H9 (cell line): ENCODE measurements at regions not wholly inside any gene's neighbourhood (a gene's known extent, or its start where the extent isn't known, plus 50 kb on each side); places are given as distances from the start of the nearest gene placed in this dataset.

Experiments used
- DNase-seq: peaks from one replicate; pipeline ENCODE4 v3.0.0-alpha.2; 2017
- H2AFZ ChIP-seq: one replicate; pipeline ENCODE4 v1.6.1; 2013; ENCODE audit warnings: mild to moderate bottlenecking, low read length, control low read depth, moderate library complexity
- H2AK5ac ChIP-seq: 2 replicates; pipeline ENCODE4 v1.6.1; 2013; ENCODE audit warnings: low read length, control low read depth, mixed read lengths; ENCODE audit not compliant: insufficient read length
- H2BK120ac ChIP-seq: one replicate; pipeline ENCODE4 v1.6.1; 2013; ENCODE audit warnings: low read depth, mild to moderate bottlenecking, low read length, control low read depth, inconsistent platforms; ENCODE audit not compliant: poor library complexity, severe bottlenecking
- H2BK12ac ChIP-seq: 2 replicates; pipeline ENCODE4 v1.6.1; 2013; ENCODE audit warnings: low read length, control low read depth, mixed read lengths, low read depth; ENCODE audit not compliant: insufficient read length
- H2BK15ac ChIP-seq: 2 replicates; pipeline ENCODE4 v1.6.1; 2013; ENCODE audit warnings: low read depth, low read length, control low read depth
- H2BK20ac ChIP-seq: one replicate; pipeline ENCODE4 v1.6.1; 2013; ENCODE audit warnings: low read depth, mild to moderate bottlenecking, low read length, control low read depth, inconsistent platforms; ENCODE audit not compliant: poor library complexity, severe bottlenecking
- H2BK5ac ChIP-seq: 2 replicates; pipeline ENCODE4 v1.6.1; 2013; ENCODE audit warnings: low read length, control low read depth, mixed read lengths; ENCODE audit not compliant: insufficient read length
- H3K14ac ChIP-seq: 2 replicates; pipeline ENCODE4 v1.6.1; 2013; ENCODE audit warnings: low read length, control low read depth; ENCODE audit not compliant: insufficient read depth
- H3K18ac ChIP-seq: 2 replicates; pipeline ENCODE4 v1.6.1; 2013; ENCODE audit warnings: low read depth, mild to moderate bottlenecking, mixed read lengths, low read length, control low read depth; ENCODE audit not compliant: insufficient read length
- H3K23ac ChIP-seq: 2 replicates; pipeline ENCODE4 v1.6.1; 2013; ENCODE audit warnings: low read length, control low read depth, mixed read lengths, low read depth; ENCODE audit not compliant: insufficient read length
- H3K23me2 ChIP-seq: 2 replicates; pipeline ENCODE4 v1.6.1; 2013; ENCODE audit warnings: low read depth, mild to moderate bottlenecking, mixed read lengths, low read length, control low read depth; ENCODE audit not compliant: insufficient read length, poor library complexity, severe bottlenecking
- H3K27ac ChIP-seq: 2 replicates; pipeline ENCODE4 v1.5.1; 2013; ENCODE audit warnings: low read length, control low read depth, mixed read lengths, low read depth; ENCODE audit not compliant: insufficient read length
- H3K27me3 ChIP-seq: 2 replicates; pipeline ENCODE4 v1.6.1; 2013; ENCODE audit warnings: low read length, control low read depth, inconsistent platforms; ENCODE audit not compliant: insufficient read depth
- H3K4ac ChIP-seq: 2 replicates; pipeline ENCODE4 v1.6.1; 2013; ENCODE audit warnings: low read depth, mild to moderate bottlenecking, control low read depth, inconsistent platforms, low read length, moderate library complexity
- H3K4me1 ChIP-seq: 2 replicates; pipeline ENCODE4 v1.6.1; 2013; ENCODE audit warnings: low read length, control low read depth, inconsistent platforms; ENCODE audit not compliant: insufficient read depth
- H3K4me2 ChIP-seq: 2 replicates; pipeline ENCODE4 v1.6.1; 2013; ENCODE audit warnings: low read length, control low read depth, mixed read lengths; ENCODE audit not compliant: insufficient read length, insufficient read depth
- H3K56ac ChIP-seq: 2 replicates; pipeline ENCODE4 v1.6.1; 2013; ENCODE audit warnings: low read depth, mild to moderate bottlenecking, mixed read lengths, low read length, control low read depth; ENCODE audit not compliant: insufficient read length
- H3K79me1 ChIP-seq: 2 replicates; pipeline ENCODE4 v1.6.1; 2013; ENCODE audit warnings: low read depth, mild to moderate bottlenecking, moderate library complexity, low read length, control low read depth, inconsistent platforms; ENCODE audit not compliant: insufficient read depth, poor library complexity, severe bottlenecking
- H3K79me2 ChIP-seq: 2 replicates; pipeline ENCODE4 v1.6.1; 2013; ENCODE audit warnings: low read length, control low read depth, inconsistent platforms; ENCODE audit not compliant: insufficient read depth
- H3K9ac ChIP-seq: 2 replicates; pipeline ENCODE4 v1.6.1; 2013; ENCODE audit warnings: low read length, control low read depth, mixed read lengths; ENCODE audit not compliant: insufficient read length; ENCODE audit errors: extremely low read depth
- H3K9me3 ChIP-seq: one replicate; pipeline ENCODE4 v1.6.1; 2013; ENCODE audit warnings: low read depth, low read length, inconsistent platforms; ENCODE audit not compliant: control insufficient read depth
- H3T11ph ChIP-seq: one replicate; pipeline ENCODE4 v1.6.1; 2013; ENCODE audit warnings: mild to moderate bottlenecking, low read length, control low read depth, inconsistent platforms
- H4K20me1 ChIP-seq: one replicate; pipeline ENCODE4 v1.6.1; 2013; ENCODE audit not compliant: control insufficient read depth, insufficient read length, insufficient read depth
- H4K5ac ChIP-seq: 2 replicates; pipeline ENCODE4 v1.6.1; 2013; ENCODE audit warnings: low read depth, mild to moderate bottlenecking, mixed read lengths, low read length, control low read depth; ENCODE audit not compliant: insufficient read length
- H4K8ac ChIP-seq: replicated peaks from 2 replicates; pipeline ENCODE4 v1.6.1; 2013; ENCODE audit warnings: low read length, control low read depth, mixed read lengths, low read depth; ENCODE audit not compliant: insufficient read length
- H4K91ac ChIP-seq: 2 replicates; pipeline ENCODE4 v1.6.1; 2013; ENCODE audit warnings: low read depth, mild to moderate bottlenecking, moderate library complexity, mixed read lengths, low read length, control low read depth; ENCODE audit not compliant: insufficient read length
- H3K27ac Mint-ChIP-seq, 3 experiments: 2 replicates in 2 of 3; 3 replicates in 1 of 3; pipeline ENCODE4 v1.8.0; 2020 to 2021; ENCODE audit warnings: mixed read lengths in 3 of 3, mild to moderate bottlenecking in 1 of 3, moderate library complexity in 1 of 3
- H3K27me3 Mint-ChIP-seq: 2 replicates; pipeline ENCODE4 v1.8.0; 2021; ENCODE audit warnings: low read depth, mild to moderate bottlenecking, moderate library complexity, mixed read lengths
- H3K36me3 Mint-ChIP-seq, 3 experiments: 2 replicates in 2 of 3; 3 replicates in 1 of 3; pipeline ENCODE4 v1.8.0; 2020 to 2021; ENCODE audit warnings: low read depth in 3 of 3, mixed read lengths in 3 of 3; ENCODE audit not compliant: insufficient read depth in 1 of 3
- H3K4me1 Mint-ChIP-seq, 2 experiments: 2 replicates each; pipeline ENCODE4 v1.8.0; 2020; ENCODE audit warnings: mixed read lengths in 2 of 2
- H3K4me3 Mint-ChIP-seq, 2 experiments: 2 replicates in 1 of 2; 3 replicates in 1 of 2; pipeline ENCODE4 v1.8.0; 2020 to 2021; ENCODE audit warnings: mild to moderate bottlenecking in 2 of 2, mixed read lengths in 2 of 2, moderate library complexity in 1 of 2
- H3K9me3 Mint-ChIP-seq, 2 experiments: 2 replicates in 1 of 2; 3 replicates in 1 of 2; pipeline ENCODE4 v1.8.0; 2020; ENCODE audit warnings: mild to moderate bottlenecking in 2 of 2, mixed read lengths in 2 of 2, moderate library complexity in 1 of 2
- WGBS: extraction: QIAGEN DNeasy Blood & Tissue Kit; methylation state at CpG from one replicate; pipeline ENCODE4 v1.1.7; 2013; ENCODE audit warnings: missing lambda C conversion rate, low lambda C conversion rate, mixed read lengths; ENCODE audit not compliant: insufficient read length; ENCODE audit errors: extremely low coverage; 5-methylcytosine and 5-hydroxymethylcytosine counted together
- TF ChIP-seq, protein P1 (sequence below): fragments of 200-600 bp; sonication (generic); conservative IDR thresholded peaks from 3 replicates; pipeline ENCODE4 v1.8.0; 2021; ENCODE audit warnings: antibody characterized with exemption, mild to moderate bottlenecking

DNA sequence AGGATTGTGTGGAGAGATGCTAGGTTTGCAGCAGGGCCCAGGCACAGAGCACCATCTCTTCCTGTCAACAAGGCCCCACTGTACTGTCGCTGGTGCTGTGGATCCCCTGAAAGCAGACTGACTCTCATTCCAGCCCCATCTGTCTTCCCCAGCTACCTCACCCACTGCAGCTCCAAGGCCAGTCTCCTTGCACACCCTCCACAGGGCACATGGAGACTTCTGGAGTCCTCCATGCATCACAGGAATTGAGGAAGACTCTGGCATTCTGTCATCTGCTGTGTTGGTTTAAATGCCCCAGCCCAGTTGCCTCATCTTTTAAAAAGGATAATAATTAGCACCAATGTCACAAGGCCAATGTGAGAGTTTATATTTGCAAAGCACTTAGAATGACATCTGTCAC is 301.2 kb downstream of the RPLP1 start:
- Histone ChIP-seq H3K4me2 (no peak overlapping the region), H4K8ac (no peak overlapping the region), H3K56ac (no peak overlapping the region), H2BK5ac (no peak overlapping the region), H3K18ac (no peak overlapping the region), H3K23ac (no peak overlapping the region), H4K5ac (no peak overlapping the region), H3K27me3 (no peaks in the 10 kb centered on the region), H2AFZ (no peak overlapping the region), H3K14ac (no peak overlapping the region), H2AK5ac (no peak overlapping the region), H2BK120ac (no peak overlapping the region), H2BK12ac (no peak overlapping the region), H3T11ph (no peak overlapping the region), H3K23me2 (no peaks in the 10 kb centered on the region), H2BK20ac (no peak overlapping the region), H3K9ac (no peak overlapping the region), H2BK15ac (no peak overlapping the region), H3K79me1 (no peaks in the 10 kb centered on the region), H3K79me2 (no peaks in the 10 kb centered on the region), H3K9me3 (no peaks in the 10 kb centered on the region), H4K91ac (no peak overlapping the region), H3K4ac (no peak overlapping the region), H4K20me1 (no peaks in the 10 kb centered on the region), H3K4me1 (peaks cover 4% of the 10 kb centered on the region; the same call in 1 of the 2 replicates), H3K27ac (no peak overlapping the region)
- H3K27ac Mint-ChIP-seq: no peak overlapping the region
- H3K27me3 Mint-ChIP-seq: peaks cover 11% of the 10 kb centered on the region
- H3K4me3 Mint-ChIP-seq: no peak overlapping the region
- WGBS: no CpG with 5 or more reads among the region's 1 CpG
- peaks cover 9 to 11% of the 10 kb centered on the region in 2 experiments for H3K9me3 Mint-ChIP-seq
- DNase-seq: no peak
- TF ChIP-seq, protein P1, sequence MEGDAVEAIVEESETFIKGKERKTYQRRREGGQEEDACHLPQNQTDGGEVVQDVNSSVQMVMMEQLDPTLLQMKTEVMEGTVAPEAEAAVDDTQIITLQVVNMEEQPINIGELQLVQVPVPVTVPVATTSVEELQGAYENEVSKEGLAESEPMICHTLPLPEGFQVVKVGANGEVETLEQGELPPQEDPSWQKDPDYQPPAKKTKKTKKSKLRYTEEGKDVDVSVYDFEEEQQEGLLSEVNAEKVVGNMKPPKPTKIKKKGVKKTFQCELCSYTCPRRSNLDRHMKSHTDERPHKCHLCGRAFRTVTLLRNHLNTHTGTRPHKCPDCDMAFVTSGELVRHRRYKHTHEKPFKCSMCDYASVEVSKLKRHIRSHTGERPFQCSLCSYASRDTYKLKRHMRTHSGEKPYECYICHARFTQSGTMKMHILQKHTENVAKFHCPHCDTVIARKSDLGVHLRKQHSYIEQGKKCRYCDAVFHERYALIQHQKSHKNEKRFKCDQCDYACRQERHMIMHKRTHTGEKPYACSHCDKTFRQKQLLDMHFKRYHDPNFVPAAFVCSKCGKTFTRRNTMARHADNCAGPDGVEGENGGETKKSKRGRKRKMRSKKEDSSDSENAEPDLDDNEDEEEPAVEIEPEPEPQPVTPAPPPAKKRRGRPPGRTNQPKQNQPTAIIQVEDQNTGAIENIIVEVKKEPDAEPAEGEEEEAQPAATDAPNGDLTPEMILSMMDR: no peak
- H3K4me1 Mint-ChIP-seq: peaks cover 12% of the 10 kb centered on the region in 2 experiments
- peaks cover 0 to 12% (median 6%) of the 10 kb centered on the region in 3 experiments; a peak in 5 of 7 replicates for H3K36me3 Mint-ChIP-seq
